SJSA1 (cell line): ENCODE measurements at regions not wholly inside any gene's neighbourhood (a gene's known extent, or its start where the extent isn't known, plus 50 kb on each side); places are given as distances from the start of the nearest gene placed in this dataset.
A peak's percentile ranks its signal among the peaks of the same experiment; 100 is the strongest.
"Not testable (repeated sequence)": the region's sequence is repeated elsewhere in the genome, so short reads cannot be mapped to it uniquely, and the experiment has no call there.

Source experiments
- DNase-seq, 2 experiments: peaks; one replicate each; pipeline ENCODE4 v3.0.0-alpha.2; 2015 to 2020; ENCODE audit warnings: low spot score in 2 of 2, low read depth in 1 of 2
- H3K27ac ChIP-seq: fragments of 250-450 bp; sonication (Bioruptor Pico); 2 replicates; pipeline ENCODE4 v1.5.1; 2020; ENCODE audit warnings: mild to moderate bottlenecking, moderate library complexity
- H3K27me3 ChIP-seq: fragments of 250-450 bp; sonication (Bioruptor Pico); replicated peaks from 2 replicates; pipeline ENCODE4 v1.5.1; 2020; ENCODE audit warnings: mild to moderate bottlenecking, moderate library complexity
- H3K36me3 ChIP-seq: fragments of 250-450 bp; sonication (Bioruptor Pico); 2 replicates; pipeline ENCODE4 v1.5.1; 2020; ENCODE audit warnings: mild to moderate bottlenecking
- H3K4me1 ChIP-seq: fragments of 250-450 bp; sonication (Bioruptor Pico); replicated peaks from 2 replicates; pipeline ENCODE4 v1.6.1; 2021; ENCODE audit warnings: mild to moderate bottlenecking
- H3K4me3 ChIP-seq: fragments of 250-450 bp; sonication (Bioruptor Pico); 2 replicates; pipeline ENCODE4 v1.5.1; 2020; ENCODE audit warnings: mild to moderate bottlenecking
- H3K9me3 ChIP-seq: fragments of 250-450 bp; sonication (Bioruptor Pico); replicated peaks from 2 replicates; pipeline ENCODE4 v1.5.1; 2020; ENCODE audit warnings: mild to moderate bottlenecking

DNA sequence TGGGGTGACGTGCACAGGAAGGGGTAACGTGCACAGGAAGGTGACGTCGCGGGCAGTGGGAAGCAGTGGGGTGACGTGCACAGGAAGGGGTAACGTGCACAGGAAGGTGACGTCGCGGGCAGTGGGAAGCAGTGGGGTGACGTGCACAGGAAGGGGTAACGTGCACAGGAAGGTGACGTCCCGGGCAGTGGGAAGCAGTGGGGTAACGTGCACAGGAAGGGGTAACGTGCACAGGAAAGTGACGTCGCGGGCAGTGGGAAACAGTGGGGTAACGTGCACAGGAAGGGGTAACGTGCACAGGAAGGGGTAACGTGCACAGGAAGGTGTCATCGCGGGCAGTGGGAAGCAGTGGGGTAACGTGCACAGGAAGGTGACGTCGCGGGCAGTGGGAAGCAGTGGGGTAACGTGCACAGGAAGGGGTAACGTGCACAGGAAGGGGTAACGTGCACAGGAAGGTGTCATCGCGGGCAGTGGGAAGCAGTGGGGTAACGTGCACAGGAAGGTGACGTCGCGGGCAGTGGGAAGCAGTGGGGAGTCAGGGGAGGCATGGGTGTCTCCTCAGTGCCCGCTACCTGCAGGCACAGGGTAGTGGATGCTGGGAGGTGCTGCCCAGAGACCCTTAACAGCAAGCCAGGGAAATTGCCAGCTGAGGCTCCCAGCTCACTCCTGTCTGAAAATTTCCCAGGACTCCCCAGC is 68.0 kb upstream of the CTBP2 start:
- not testable (repeated sequence) for DNase-seq, H3K27me3 ChIP-seq, H3K4me3 ChIP-seq, H3K9me3 ChIP-seq, H3K27ac ChIP-seq, H3K36me3 ChIP-seq
- peaks cover 32% of the 10 kb centered on the region for H3K4me1 ChIP-seq

DNA sequence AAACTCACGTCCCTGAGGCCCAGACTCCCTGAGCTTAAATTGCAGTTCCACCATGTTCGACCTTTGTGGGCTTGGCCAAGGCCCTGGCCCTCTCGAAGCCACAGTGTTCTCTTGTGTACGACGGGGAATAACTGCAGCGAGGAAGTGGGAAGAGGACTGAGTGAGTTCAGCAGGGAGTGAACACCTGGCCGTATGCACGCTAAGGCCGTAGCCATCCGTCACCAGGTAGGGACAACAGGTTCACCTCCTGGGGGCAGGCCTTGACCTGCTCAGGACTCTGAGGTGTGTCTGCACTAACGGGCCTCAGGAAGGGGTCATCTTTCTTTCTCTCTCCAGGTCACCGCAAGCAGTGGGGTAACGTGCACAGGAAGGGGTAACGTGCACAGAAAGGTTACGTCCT is 67.2 kb upstream of the CTBP2 start:
- no peak overlapping the region for H3K4me3 ChIP-seq
- H3K9me3 ChIP-seq: no peaks in the 10 kb centered on the region
- H3K27me3 ChIP-seq: no peaks in the 10 kb centered on the region
- no peaks in the 10 kb centered on the region for H3K36me3 ChIP-seq
- no peak overlapping the region for H3K27ac ChIP-seq
- DNase-seq: no peak
- peaks cover 23% of the 10 kb centered on the region for H3K4me1 ChIP-seq

DNA sequence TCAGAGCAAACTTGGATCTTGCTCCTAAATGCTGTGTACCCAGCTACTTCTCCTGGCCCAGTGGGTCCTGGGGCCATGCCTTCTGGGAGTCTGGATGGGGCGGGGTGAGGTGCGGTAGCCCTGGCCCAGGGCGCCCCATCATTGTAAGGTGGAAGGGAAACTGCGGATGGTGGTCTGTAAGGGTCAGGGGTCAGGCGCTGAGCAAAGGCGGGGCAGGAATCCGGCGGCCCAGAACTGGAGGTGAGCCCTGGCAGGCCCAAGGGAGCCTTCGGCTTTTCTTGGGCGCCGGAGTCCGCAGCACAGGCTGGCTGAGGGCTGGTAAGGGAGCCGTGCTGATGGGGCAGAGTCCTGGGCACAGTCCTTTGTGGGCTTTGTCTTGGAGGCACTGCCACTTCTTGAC is 66.5 kb upstream of the CTBP2 start:
- Histone ChIP-seq H3K4me3 (no peak overlapping the region), H3K9me3 (no peaks in the 10 kb centered on the region), H3K27ac (no peak overlapping the region), H3K4me1 (peaks cover 16% of the 10 kb centered on the region), H3K36me3 (no peaks in the 10 kb centered on the region), H3K27me3 (no peaks in the 10 kb centered on the region)
- no peak for DNase-seq

GRCh38 chr10:125226005-125226404 is 65.6 kb upstream of the CTBP2 start:
- no peak overlapping the region for H3K4me3 ChIP-seq
- no peaks in the 10 kb centered on the region for H3K36me3 ChIP-seq
- peaks cover 8% of the 10 kb centered on the region for H3K4me1 ChIP-seq
- no peak overlapping the region for H3K27ac ChIP-seq
- no peaks in the 10 kb centered on the region for H3K27me3 ChIP-seq
- DNase-seq: no peak
- H3K9me3 ChIP-seq: no peaks in the 10 kb centered on the region

DNA sequence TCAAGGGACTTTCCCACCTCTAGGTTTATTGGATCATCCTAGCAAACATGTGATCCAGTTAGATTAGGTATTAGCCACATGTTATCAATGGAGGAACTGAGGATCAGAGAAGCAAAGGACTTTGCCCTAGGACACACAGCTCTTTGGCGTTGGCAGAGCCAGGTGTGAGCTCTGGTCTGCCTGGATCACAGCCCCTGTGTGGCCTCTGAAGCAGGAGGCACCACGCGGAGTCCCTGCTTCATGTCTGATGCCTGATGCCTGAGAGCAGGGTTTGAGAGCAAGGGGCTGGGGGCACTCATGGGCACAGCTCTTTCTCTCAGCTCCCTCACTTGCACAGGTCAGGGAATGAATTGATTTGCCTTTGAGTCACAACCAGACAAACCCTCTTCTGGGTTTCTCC is 64.7 kb upstream of the CTBP2 start:
- H3K4me3 ChIP-seq: no peak overlapping the region
- no peaks in the 10 kb centered on the region for H3K27me3 ChIP-seq
- no peaks in the 10 kb centered on the region for H3K9me3 ChIP-seq
- H3K4me1 ChIP-seq: peaks cover under 1% of the 10 kb centered on the region; the same call in 1 of the 2 replicates
- no peaks in the 10 kb centered on the region for H3K36me3 ChIP-seq
- DNase-seq: peak in 1 of 2 experiments; percentile 31
- H3K27ac ChIP-seq: no peak overlapping the region

GRCh38 chr10:125222515-125223308 is 62.3 kb upstream of the CTBP2 start:
- H3K9me3 ChIP-seq: no peaks in the 10 kb centered on the region
- no peak overlapping the region for H3K4me3 ChIP-seq
- no peak overlapping the region for H3K27ac ChIP-seq
- H3K27me3 ChIP-seq: no peaks in the 10 kb centered on the region; the same call in 1 of the 2 replicates
- no peaks in the 10 kb centered on the region for H3K4me1 ChIP-seq
- H3K36me3 ChIP-seq: no peaks in the 10 kb centered on the region
- DNase-seq: peak in 1 of 2 experiments; percentile 23

DNA sequence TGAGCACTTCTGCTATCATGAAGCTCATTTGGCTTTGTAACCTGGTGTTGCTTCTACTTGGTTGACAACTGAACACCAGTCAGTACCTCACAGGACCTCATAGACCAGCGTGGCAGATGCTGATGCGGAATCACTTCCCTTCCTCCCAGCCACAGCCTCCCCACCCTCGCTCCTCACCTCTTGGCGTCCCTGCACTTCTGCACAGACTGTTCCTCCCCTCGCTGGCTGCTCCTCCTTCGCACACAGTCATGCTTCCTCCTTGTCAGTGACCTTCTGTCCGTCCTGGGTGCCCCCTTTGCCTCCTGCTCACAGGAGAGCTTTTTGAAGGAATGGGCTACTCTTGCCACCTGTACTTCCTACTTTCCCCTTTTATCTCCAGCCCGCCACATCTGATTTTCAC is 61.4 kb upstream of the CTBP2 start:
- peaks cover 4% of the 10 kb centered on the region; the same call in 1 of the 2 replicates for H3K27me3 ChIP-seq
- no peaks in the 10 kb centered on the region for H3K9me3 ChIP-seq
- H3K4me3 ChIP-seq: no peak overlapping the region
- no peak for DNase-seq
- H3K4me1 ChIP-seq: no peaks in the 10 kb centered on the region
- H3K36me3 ChIP-seq: no peaks in the 10 kb centered on the region
- no peak overlapping the region for H3K27ac ChIP-seq

DNA sequence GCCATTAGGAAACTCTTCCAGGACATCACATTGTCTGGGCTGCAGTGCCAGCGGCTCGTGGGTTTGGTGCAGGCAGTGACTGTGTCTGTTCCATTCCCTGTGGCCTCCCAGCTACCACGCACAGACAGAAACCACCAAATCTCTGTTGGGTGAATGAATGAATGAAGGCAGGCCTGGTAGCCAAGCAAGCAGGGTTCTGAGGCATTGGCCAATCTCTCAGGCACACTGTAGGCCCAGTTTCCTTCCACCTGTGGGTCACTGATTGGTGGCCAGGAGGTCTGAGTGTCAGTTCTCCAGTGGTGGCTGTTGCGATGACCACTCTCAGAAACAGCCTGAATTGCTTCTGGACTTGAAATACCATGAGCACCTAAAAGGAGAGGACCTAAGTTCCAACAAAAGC is 59.4 kb upstream of the CTBP2 start:
- no peak overlapping the region for H3K4me3 ChIP-seq
- no peak overlapping the region for H3K27ac ChIP-seq
- H3K9me3 ChIP-seq: no peaks in the 10 kb centered on the region
- no peaks in the 10 kb centered on the region for H3K36me3 ChIP-seq
- no peaks in the 10 kb centered on the region for H3K4me1 ChIP-seq
- peaks cover 4% of the 10 kb centered on the region; the same call in 1 of the 2 replicates for H3K27me3 ChIP-seq
- no peak for DNase-seq

- no peaks in the 10 kb centered on the region for H3K9me3 ChIP-seq
- no peaks in the 10 kb centered on the region for H3K36me3 ChIP-seq
- no peaks in the 10 kb centered on the region for H3K4me1 ChIP-seq
- H3K27me3 ChIP-seq: peaks cover 4% of the 10 kb centered on the region; the same call in 1 of the 2 replicates
- no peak overlapping the region for H3K27ac ChIP-seq
- no peak overlapping the region for H3K4me3 ChIP-seq
- no peak for DNase-seq
Measured at GRCh38 chr10:125218967-125219366, 58.6 kb upstream of the CTBP2 start.

DNA sequence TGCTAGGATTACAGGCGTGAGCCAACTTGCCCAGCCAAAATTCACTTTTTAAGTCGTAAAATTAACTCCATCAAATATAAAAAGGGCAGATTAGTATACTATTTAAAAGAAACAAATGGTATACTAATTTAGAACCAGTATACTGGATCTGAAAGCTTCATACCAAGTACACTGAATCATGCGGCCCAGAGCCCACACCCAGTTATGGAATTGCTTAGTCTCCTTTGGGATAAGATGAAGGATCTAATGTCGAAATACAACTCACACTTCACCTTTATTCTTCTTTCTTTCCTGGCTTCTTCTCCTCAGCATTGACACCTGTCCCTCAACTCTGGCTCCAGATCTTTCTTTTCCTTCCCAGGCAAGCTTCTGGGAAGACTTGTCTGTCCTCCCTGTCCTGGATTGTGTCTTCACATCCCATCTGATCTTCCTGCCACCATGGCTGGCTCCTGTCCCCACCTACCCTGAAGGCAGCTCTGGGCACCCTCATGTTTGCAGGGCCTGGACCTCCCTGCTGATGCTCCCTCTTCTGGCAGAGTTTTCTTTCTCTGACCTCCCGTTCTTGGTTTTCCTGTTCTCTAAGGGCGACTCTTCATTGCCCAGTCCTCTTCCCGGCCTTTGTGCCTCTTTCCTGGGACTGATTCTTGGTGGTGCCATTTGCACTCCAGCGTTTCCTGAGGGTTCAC is 57.8 kb upstream of the CTBP2 start:
- Histone ChIP-seq H3K9me3 (no peaks in the 10 kb centered on the region), H3K4me1 (no peaks in the 10 kb centered on the region), H3K36me3 (no peaks in the 10 kb centered on the region), H3K27ac (no peak overlapping the region), H3K27me3 (peaks cover 4% of the 10 kb centered on the region; the same call in 1 of the 2 replicates), H3K4me3 (no peak overlapping the region)
- no peak for DNase-seq

DNA sequence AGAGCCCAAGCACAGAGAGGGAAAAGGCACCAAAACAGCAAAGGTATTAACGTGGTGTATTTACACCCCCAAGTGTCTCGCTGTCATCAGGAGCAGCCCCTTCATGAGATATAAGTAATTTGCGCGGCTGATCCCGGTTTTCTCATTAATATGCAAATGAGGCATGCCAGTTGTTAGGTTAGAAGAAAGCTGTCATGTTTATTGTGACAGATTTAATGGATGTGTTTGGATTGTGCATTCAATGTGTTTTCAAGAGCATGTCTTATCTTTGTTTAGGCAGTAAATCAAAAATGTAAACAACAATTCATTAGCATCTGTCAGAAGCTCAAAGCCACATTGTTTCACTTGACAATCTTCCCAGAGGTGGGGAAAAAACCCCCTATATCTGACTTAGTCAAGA is 56.5 kb upstream of the CTBP2 start:
- DNase-seq: no peak
- Histone ChIP-seq H3K4me1 (no peaks in the 10 kb centered on the region), H3K36me3 (no peaks in the 10 kb centered on the region), H3K27me3 (peaks cover 4% of the 10 kb centered on the region; the same call in 1 of the 2 replicates), H3K4me3 (no peak overlapping the region), H3K27ac (no peak overlapping the region), H3K9me3 (no peaks in the 10 kb centered on the region)

DNA sequence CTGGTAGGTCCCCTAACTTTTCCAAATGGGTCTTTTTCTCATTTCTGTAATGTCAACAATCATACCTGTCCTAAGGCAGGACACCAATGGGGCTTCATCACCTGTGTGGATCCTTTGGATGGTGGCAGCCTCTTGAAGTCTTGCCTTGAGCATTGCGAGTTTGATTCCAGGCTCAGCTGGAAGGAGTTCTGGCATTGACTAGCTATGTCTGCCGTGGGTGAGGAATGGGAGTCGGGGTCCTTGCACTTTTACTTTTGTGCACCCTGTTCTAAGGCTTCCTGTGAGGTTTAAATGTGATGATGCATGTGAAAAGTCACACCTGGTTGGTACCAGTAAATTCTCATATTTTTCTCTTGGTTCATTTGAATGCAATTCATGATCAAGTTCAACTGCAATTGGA is 55.9 kb upstream of the CTBP2 start:
- Histone ChIP-seq H3K36me3 (no peaks in the 10 kb centered on the region), H3K9me3 (no peaks in the 10 kb centered on the region), H3K27me3 (peaks cover 4% of the 10 kb centered on the region; the same call in 1 of the 2 replicates), H3K4me3 (no peak overlapping the region), H3K27ac (no peak overlapping the region), H3K4me1 (no peaks in the 10 kb centered on the region)
- DNase-seq: no peak

DNA sequence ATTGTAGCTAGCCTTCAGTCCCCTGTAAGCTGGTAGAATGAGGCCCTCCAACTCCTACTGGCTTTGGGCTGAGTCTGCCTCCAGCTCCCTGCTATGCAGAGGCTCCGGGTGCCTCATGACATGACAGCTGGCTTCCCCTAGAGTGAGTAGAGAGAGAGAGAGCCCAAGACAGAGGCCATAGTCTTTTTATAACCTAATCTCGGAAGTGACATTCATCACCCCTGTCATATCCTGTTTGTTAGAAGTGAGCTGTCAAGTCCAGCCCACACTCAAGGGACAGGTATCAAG is 53.9 kb upstream of the CTBP2 start:
- Histone ChIP-seq H3K4me1 (no peaks in the 10 kb centered on the region), H3K27ac (no peak overlapping the region), H3K36me3 (no peaks in the 10 kb centered on the region), H3K9me3 (no peaks in the 10 kb centered on the region), H3K27me3 (peaks cover 4% of the 10 kb centered on the region; the same call in 1 of the 2 replicates), H3K4me3 (no peak overlapping the region)
- no peak for DNase-seq
